NCI-H2029 (cell line): ENCODE measurements at regions not wholly inside any gene's neighbourhood (a gene's known extent, or its start where the extent isn't known, plus 50 kb on each side); places are given as distances from the start of the nearest gene placed in this dataset.
"Not testable (repeated sequence)": the region's sequence is repeated elsewhere in the genome, so short reads cannot be mapped to it uniquely, and the experiment has no call there.

ENCODE experiments used
- DNase-seq: peaks from one replicate; lab custom pipeline; 2025; lab: John Stamatoyannopoulos, UW

- no peak for DNase-seq
Measured at GRCh38 chr7:85415743-85416142, 228.9 kb upstream of the SEMA3D start.

- DNase-seq, result no peak
Measured at GRCh38 chr7:85413718-85414117, 226.9 kb upstream of the SEMA3D start.

- DNase-seq, result no peak
Measured at GRCh38 chr7:85412912-85413311, 226.1 kb upstream of the SEMA3D start.

GRCh38 chr7:85407391-85407790 lies 220.5 kb upstream of the SEMA3D start:
- no peak for DNase-seq

- DNase-seq, result no peak
Measured at GRCh38 chr7:85405016-85405902, 218.4 kb upstream of the SEMA3D start.

GRCh38 chr7:85396676-85397075 lies 209.8 kb upstream of the SEMA3D start:
- no peak for DNase-seq

- DNase-seq, result no peak
Measured at GRCh38 chr7:85392789-85393188, 205.9 kb upstream of the SEMA3D start.

- no peak for DNase-seq
Measured at GRCh38 chr7:85392326-85392725, 205.5 kb upstream of the SEMA3D start.

- no peak for DNase-seq
Measured at GRCh38 chr7:85386460-85386859, 199.6 kb upstream of the SEMA3D start.

- no peak for DNase-seq
Measured at GRCh38 chr7:85384392-85384791, 197.5 kb upstream of the SEMA3D start.

GRCh38 chr7:85381212-85381611 lies 194.4 kb upstream of the SEMA3D start:
- DNase-seq, result no peak

GRCh38 chr7:85376589-85376988 lies 189.7 kb upstream of the SEMA3D start:
- no peak for DNase-seq

- no peak for DNase-seq
Measured at GRCh38 chr7:85356916-85357315, 170.1 kb upstream of the SEMA3D start.

- DNase-seq, result no peak
Measured at GRCh38 chr7:85343484-85343883, 156.6 kb upstream of the SEMA3D start.

- DNase-seq, result no peak
Measured at GRCh38 chr7:85342781-85343180, 155.9 kb upstream of the SEMA3D start.

- no peak for DNase-seq
Measured at GRCh38 chr7:85341973-85342372, 155.1 kb upstream of the SEMA3D start.

- DNase-seq, result no peak
Measured at GRCh38 chr7:85341121-85341520, 154.3 kb upstream of the SEMA3D start.

GRCh38 chr7:85336086-85336485 lies 149.2 kb upstream of the SEMA3D start:
- DNase-seq, result no peak

- DNase-seq, result not testable (repeated sequence)
Measured at GRCh38 chr7:85335113-85335512, 148.3 kb upstream of the SEMA3D start.

- no peak for DNase-seq
Measured at GRCh38 chr7:85328456-85328998, 141.7 kb upstream of the SEMA3D start.

- DNase-seq, result no peak
Measured at GRCh38 chr7:85324145-85324799, 137.4 kb upstream of the SEMA3D start.

GRCh38 chr7:85322252-85322651 lies 135.4 kb upstream of the SEMA3D start:
- DNase-seq, result no peak
